NCI-H460 (cell line): ENCODE measurements at regions not wholly inside any gene's neighbourhood (a gene's known extent, or its start where the extent isn't known, plus 50 kb on each side); places are given as distances from the start of the nearest gene placed in this dataset.
"Not testable (repeated sequence)": the region's sequence is repeated elsewhere in the genome, so short reads cannot be mapped to it uniquely, and the experiment has no call there.

Experiments used
- DNase-seq: peaks from one replicate; pipeline ENCODE4 v3.0.0-alpha.2; 2016; ENCODE audit warnings: low read depth; ENCODE audit errors: extremely low read depth

- DNase-seq, result no peak
These were observed 1290.3 kb downstream of the XPNPEP1 start for GRCh38 chr10:108633046-108633445.

GRCh38 chr10:108632144-108632543 is 1291.2 kb downstream of the XPNPEP1 start:
- no peak for DNase-seq

GRCh38 chr10:108631332-108631731 is 1292.0 kb downstream of the XPNPEP1 start:
- no peak for DNase-seq

- DNase-seq, result no peak
These were observed 1293.5 kb downstream of the XPNPEP1 start for GRCh38 chr10:108629834-108630233.

GRCh38 chr10:108624052-108624451 is 1299.3 kb downstream of the XPNPEP1 start:
- no peak for DNase-seq

GRCh38 chr10:108620821-108621534 is 1302.3 kb downstream of the XPNPEP1 start:
- DNase-seq, result no peak

GRCh38 chr10:108616559-108617285 is 1306.6 kb downstream of the XPNPEP1 start:
- DNase-seq, result no peak

- no peak for DNase-seq
These were observed 1307.6 kb downstream of the XPNPEP1 start for GRCh38 chr10:108615576-108616320.

- DNase-seq, result no peak
These were observed 1310.8 kb downstream of the XPNPEP1 start for GRCh38 chr10:108612485-108612884.

GRCh38 chr10:108608860-108609259 is 1314.5 kb downstream of the XPNPEP1 start:
- no peak for DNase-seq

- DNase-seq, result no peak
These were observed 1321.5 kb downstream of the XPNPEP1 start for GRCh38 chr10:108601851-108602250.

GRCh38 chr10:108600511-108600910 is 1322.8 kb downstream of the XPNPEP1 start:
- DNase-seq, result not testable (repeated sequence)

GRCh38 chr10:108599317-108599716 is 1324.0 kb downstream of the XPNPEP1 start:
- not testable (repeated sequence) for DNase-seq

GRCh38 chr10:108598831-108599230 is 1324.5 kb downstream of the XPNPEP1 start:
- DNase-seq, result no peak

- DNase-seq, result no peak
These were observed 1325.0 kb downstream of the XPNPEP1 start for GRCh38 chr10:108598320-108598695.

- DNase-seq, result no peak
These were observed 1325.5 kb downstream of the XPNPEP1 start for GRCh38 chr10:108597657-108598319.

GRCh38 chr10:108597031-108597430 is 1326.3 kb downstream of the XPNPEP1 start:
- no peak for DNase-seq

- no peak for DNase-seq
These were observed 1330.4 kb downstream of the XPNPEP1 start for GRCh38 chr10:108592956-108593355.

GRCh38 chr10:108591417-108591816 is 1331.9 kb downstream of the XPNPEP1 start:
- no peak for DNase-seq

GRCh38 chr10:108586424-108586823 is 1336.9 kb downstream of the XPNPEP1 start:
- DNase-seq, result no peak

GRCh38 chr10:108583877-108584276 is 1339.4 kb downstream of the XPNPEP1 start:
- DNase-seq, result no peak
